ENCODE measurements at regions not wholly inside any gene's neighbourhood (a gene's known extent, or its start where the extent isn't known, plus 50 kb on each side); places are given as distances from the start of the nearest gene placed in this dataset.

GRCh38 chr5:125587631-125588030, 835.6 kb upstream of the GRAMD2B start:
- DNase-seq = no peak

- DNase-seq = no peak
These were observed 830.4 kb upstream of the GRAMD2B start for GRCh38 chr5:125592856-125593255.

GRCh38 chr5:125595095-125595494, 828.1 kb upstream of the GRAMD2B start:
- DNase-seq = no peak

DNA sequence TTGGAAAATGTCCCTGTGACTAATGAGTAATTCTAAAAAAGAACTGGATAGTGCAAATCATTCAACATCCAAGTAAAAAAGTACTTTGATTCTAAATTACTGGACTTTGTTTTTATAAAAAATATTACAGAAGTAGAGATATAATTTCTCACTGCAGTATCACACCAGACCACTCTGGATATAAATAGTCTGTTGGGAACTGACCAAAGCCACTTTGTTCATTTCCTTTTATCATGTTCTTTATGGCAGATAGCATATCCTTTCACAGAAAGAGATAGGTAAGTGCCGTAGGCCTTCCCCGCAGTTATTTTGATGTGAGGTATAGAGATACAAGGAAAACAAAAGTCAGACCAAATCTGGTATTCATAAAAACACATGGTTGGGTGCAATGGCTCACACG, 827.4 kb upstream of the GRAMD2B start:
- DNase-seq = no peak

GRCh38 chr5:125597338-125597737, 825.9 kb upstream of the GRAMD2B start:
- no peak for DNase-seq

DNA sequence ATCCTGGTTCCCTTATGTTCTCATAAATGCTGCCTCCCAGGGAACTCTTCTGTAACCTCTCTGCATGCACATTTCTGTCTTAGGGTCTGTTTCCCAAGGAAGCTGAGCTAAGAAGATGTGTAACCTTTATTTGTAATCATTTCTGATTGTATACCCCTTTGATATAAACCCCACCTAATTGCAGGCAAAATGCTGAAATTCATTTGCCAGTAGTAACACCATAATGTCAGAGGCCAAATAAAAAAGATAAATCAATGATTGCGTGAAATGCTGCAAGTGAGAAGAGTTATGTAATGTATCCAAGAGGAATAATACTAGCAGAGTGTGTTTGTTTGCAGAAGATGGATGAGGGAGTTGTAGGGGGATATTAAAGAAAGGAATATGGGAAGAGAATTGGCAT, 822.6 kb upstream of the GRAMD2B start:
- DNase-seq = no peak

DNA sequence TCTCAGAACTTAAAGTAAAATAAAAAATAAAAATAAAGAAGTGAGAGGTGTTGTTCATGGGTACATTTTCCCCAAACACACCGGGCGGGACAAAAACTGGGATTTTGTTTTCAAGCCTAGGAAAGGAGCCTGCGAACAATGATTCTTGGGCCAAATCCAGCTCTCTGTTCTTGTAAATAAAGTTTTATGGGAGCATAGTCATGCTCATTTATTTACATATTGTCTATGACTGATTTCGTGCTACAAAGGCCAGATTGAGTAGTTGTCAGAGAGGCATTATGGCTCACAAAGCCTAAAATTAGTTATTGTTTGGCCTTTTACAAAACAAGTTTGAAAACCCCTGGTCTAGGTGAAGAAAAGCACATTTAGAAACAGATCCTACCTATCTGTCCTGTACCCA, 821.0 kb upstream of the GRAMD2B start:
- no peak for DNase-seq

DNA sequence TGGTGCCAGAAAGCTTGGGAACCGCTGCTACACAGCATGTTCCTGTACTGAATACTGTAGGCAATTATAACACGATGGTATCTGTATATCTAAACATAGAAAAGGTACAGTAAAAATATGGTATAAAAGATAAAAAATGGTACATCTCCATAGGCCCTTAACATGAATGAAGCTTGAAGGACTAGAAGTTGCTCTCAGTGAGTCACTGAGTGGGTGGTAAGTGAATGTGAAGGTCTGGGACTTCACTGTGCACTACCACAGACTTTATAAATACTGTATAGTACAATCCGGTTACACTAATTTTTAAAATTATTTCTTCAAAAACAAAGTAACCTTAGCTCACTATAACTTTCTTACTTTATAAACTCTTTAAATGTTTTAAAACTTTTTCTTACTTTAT, 819.9 kb upstream of the GRAMD2B start:
- no peak for DNase-seq

- DNase-seq = no peak
These were observed 819.1 kb upstream of the GRAMD2B start for GRCh38 chr5:125604104-125604503.

GRCh38 chr5:125607018-125607417, 816.2 kb upstream of the GRAMD2B start:
- no peak for DNase-seq

- no peak for DNase-seq
These were observed 814.2 kb upstream of the GRAMD2B start for GRCh38 chr5:125609011-125609410.

- no peak for DNase-seq
These were observed 812.3 kb upstream of the GRAMD2B start for GRCh38 chr5:125610892-125611291.

- DNase-seq = no peak
These were observed 811.7 kb upstream of the GRAMD2B start for GRCh38 chr5:125611541-125611940.

- DNase-seq = no peak
These were observed 811.0 kb upstream of the GRAMD2B start for GRCh38 chr5:125612181-125612721.

- no peak for DNase-seq
These were observed 810.4 kb upstream of the GRAMD2B start for GRCh38 chr5:125612776-125613175.

DNA sequence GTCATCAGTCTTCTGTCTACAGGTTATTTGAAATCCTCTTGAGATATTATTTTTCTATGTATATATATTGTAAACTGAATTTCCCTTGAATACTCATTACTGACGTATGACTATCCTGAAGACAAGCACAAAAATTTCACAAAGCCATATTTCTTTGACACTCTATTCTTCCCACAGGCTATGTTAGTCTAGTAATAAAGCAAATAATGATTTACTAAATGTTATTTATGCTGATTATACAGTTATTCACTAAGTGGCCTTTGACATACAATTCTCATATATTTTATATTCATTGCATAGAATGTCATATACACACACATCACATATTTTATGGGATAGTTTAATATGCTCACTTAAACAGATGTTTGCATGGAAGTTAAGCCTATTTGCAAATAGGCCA, 793.0 kb upstream of the GRAMD2B start:
- DNase-seq = no peak

- no peak for DNase-seq
These were observed 789.7 kb upstream of the GRAMD2B start for GRCh38 chr5:125633523-125633922.

DNA sequence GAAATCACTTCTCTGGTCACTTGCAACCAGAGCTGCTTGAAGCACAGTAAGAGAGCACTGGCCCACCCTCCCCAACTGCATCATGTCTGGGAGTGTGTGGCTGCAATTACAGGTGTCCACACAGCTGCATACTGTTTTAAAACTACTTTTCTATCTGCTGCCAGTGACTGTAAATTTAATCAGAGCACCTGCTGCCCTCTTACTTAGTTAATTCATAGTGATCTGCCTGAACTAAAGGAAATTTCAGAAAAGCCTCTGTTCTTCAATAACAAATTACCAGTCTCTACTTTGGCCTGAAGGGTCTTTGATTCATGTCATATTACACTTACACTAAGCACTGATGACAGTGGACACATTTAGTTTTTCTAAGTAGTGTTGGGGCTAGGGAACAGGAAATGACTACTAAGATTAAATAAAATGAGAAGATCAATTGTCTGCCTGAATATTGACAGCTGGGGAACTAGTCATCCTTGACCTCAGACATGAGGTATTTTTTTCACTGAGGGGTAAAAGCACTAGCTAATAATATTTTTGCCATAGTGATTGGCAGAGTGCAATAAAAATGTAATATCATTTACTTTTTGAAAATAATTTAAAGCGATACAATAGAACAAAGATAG, 788.9 kb upstream of the GRAMD2B start:
- DNase-seq = no peak

DNA sequence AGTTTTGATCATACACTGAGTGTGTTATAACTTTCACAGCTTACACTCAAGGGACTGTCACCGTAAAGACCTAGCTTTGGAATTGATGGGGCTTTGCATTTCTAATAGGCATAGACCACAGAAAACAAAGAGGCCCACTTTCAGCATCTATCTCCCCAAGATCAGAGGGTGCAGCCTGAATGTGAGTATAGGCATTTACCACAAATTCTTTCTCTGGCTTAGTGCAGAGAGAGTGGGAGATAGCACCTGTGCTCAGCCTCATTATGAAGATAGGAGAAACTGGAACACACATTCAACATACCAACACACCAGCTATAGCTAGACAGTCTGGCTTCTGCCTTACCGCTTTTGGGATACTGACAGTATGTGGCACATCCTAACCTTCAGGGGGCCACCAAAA, 783.4 kb upstream of the GRAMD2B start:
- DNase-seq = no peak

GRCh38 chr5:125652761-125653160, 770.4 kb upstream of the GRAMD2B start:
- DNase-seq = no peak

DNA sequence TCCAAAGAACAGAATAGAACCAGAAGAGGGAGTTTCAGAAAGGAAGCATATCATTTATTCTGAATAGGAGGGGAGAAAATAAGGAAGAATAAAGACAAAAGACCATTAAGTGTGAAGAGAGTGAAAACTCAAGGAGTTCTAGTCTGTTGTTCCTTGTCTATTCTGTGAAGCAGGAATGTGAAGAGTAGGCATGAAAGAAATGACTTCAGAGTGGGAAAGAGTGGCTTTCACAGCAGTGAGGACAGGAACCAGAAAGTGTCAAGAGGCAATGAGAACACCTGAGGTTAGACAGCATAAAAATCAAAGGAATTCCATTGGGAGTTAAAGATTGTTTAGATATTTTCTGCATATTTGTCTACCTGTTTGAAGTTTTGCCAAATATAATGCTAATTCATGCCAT, 768.8 kb upstream of the GRAMD2B start:
- DNase-seq = no peak

GRCh38 chr5:125655156-125655555, 768.1 kb upstream of the GRAMD2B start:
- no peak for DNase-seq

GRCh38 chr5:125657936-125658335, 765.3 kb upstream of the GRAMD2B start:
- DNase-seq = no peak

DNA sequence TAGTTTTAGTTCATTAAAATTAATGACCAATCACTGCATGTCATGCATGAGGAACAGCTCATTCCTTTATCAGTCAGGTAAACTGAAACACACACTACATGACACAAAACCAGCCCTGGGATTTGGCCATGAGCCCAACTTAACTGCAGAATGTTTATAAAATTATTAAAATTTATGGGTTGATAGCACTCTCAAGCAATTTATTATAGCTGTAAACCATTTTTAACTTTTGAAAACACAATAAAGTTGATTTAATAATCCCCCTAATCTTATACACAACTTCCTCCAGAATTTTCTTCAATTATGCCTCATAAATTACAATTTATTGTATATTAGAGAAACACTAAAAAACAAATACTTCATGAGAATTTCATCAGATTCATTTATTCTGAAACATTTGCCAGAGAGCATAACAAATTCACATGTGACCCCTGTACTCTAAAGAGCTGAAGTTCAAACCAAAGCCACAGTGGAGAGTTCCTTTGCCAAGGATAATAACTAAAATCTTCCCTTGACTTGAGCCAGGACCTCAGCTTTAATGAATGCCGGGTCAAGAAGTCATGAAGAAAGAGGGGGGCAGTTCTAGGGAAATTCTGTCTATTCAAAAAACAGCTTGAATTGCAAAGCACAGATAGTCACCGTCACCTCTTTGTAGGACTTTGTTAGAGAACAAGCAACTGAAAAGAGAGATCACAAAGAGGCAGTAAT, 763.7 kb upstream of the GRAMD2B start:
- no peak for DNase-seq
